Psoas muscle (tissue), 7 donors: ENCODE measurements at regions not wholly inside any gene's neighbourhood (a gene's known extent, or its start where the extent isn't known, plus 50 kb on each side); places are given as distances from the start of the nearest gene placed in this dataset.

Experiments used
- ATAC-seq, 4 donors: fragments of 200-7000 bp; cut with Tn5 transposase; one replicate each; pipeline ENCODE4 v1.9.1; 2020; ENCODE audit warnings: moderate library complexity in 3 of 4, mild to moderate bottlenecking in 2 of 4
- DNase-seq, 2 donors: peaks; one replicate each; pipeline ENCODE4 v3.0.0-alpha.2; 2020
- H3K27ac ChIP-seq: fragments of 200-600 bp; one replicate; pipeline ENCODE4 v1.8.0; 2022
- H3K27me3 ChIP-seq, 3 donors: fragments of 200-600 bp in 1 of 3; one replicate each; pipeline versions ENCODE4 v1.6.1 to v1.8.0; 2013 to 2022; ENCODE audit warnings: low read length in 2 of 3, mild to moderate bottlenecking in 2 of 3, moderate library complexity in 1 of 3; ENCODE audit not compliant: insufficient read depth in 3 of 3
- H3K36me3 ChIP-seq, 2 donors: fragments of 200-600 bp in 1 of 2; one replicate each; pipeline versions ENCODE4 v1.6.1 to v1.8.0; 2013 to 2022; ENCODE audit warnings: low read depth in 1 of 2, mild to moderate bottlenecking in 1 of 2, moderate library complexity in 1 of 2; ENCODE audit not compliant: insufficient read depth in 1 of 2
- H3K4me1 ChIP-seq: fragments of 200-600 bp; one replicate; pipeline ENCODE4 v1.8.0; 2022
- H3K4me3 ChIP-seq: fragments of 200-600 bp; one replicate; pipeline ENCODE4 v1.8.0; 2022; ENCODE audit warnings: mild to moderate bottlenecking
- H3K9me3 ChIP-seq: fragments of 200-600 bp; one replicate; pipeline ENCODE4 v1.8.0; 2022
- CTCF ChIP-seq: fragments of 200-600 bp; IDR thresholded peaks from one replicate; pipeline ENCODE4 v1.8.0; 2022; ENCODE audit warnings: antibody characterized with exemption
- WGBS, 3 donors: extraction: QIAGEN DNeasy Blood & Tissue Kit; methylation state at CpG; one replicate each; pipeline versions ENCODE4 v1.1.6 to v1.1.7; 2013; 5-methylcytosine and 5-hydroxymethylcytosine counted together
- intact Hi-C, 2 donors: fragments of 100-400 bp; cut with DNase I; formaldehyde crosslinking; loops; one replicate each; pipeline versions ENCODE4 v1.11.0 to v1.14.2; 2022
- donor health status: healthy with polysubstance abuse.
- donor health status: DM: no; HTN: no; CAD: no; lungs with moderate emphysema.
- donor health status: Bipolar disorder and iron deficiency.
- donor health status: healthy.
- donor health status: DM: yes; HTN: yes; CAD: no.
- donor health status: DM: no; HTN: no; CAD: no.
- donor health status: DM: yes; HTN: yes; CAD: no.

- intact Hi-C loops: no loop called here
- Histone ChIP-seq H3K4me1 (no peaks in the 10 kb centered on the region), H3K36me3 (no peaks in the 10 kb centered on the region), H3K4me3 (no peak overlapping the region), H3K9me3 (no peaks in the 10 kb centered on the region), H3K27me3 (no peaks in the 10 kb centered on the region), H3K27ac (no peak overlapping the region)
- no peak for DNase-seq
- no peak for TF ChIP-seq CTCF
- 68 to 72% (median 70%) methylated on average over 7 of the region's 7 CpGs for WGBS, 3 donors
- ATAC-seq: no peak
These were observed 138.0 kb upstream of the EFNA5 start for GRCh38 chr5:107808671-107809137.

- intact Hi-C loops: no loop called here
- no peak for DNase-seq
- no peaks in the 10 kb centered on the region for H3K27me3 ChIP-seq
- no peaks in the 10 kb centered on the region for H3K4me1 ChIP-seq
- no peaks in the 10 kb centered on the region for H3K36me3 ChIP-seq
- H3K4me3 ChIP-seq: no peak overlapping the region
- 51 to 66% (median 57%) methylated on average over 5 of the region's 5 CpGs for WGBS, 3 donors
- H3K9me3 ChIP-seq: no peaks in the 10 kb centered on the region
- TF ChIP-seq CTCF: no peak
- H3K27ac ChIP-seq: no peak overlapping the region
- ATAC-seq: no peak
These were observed 136.7 kb upstream of the EFNA5 start for GRCh38 chr5:107807431-107807830.

DNA sequence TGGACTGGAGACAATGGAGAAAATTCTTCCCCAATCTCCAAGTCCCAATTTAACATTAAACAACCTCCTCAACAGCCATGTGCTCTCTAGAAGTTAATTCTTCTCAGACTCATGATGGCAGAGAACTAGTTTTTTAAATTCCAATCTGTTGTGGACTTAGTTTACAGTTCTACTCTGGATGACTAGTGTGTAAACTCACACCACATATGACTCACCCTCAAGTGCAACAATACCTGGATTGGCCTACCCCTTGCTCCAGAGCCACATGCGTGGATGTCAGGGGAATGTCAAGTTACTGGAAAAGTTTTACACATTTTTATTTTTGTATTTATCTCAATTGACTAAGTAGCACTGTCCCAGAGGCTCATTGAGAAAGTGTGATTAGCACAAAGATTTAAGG is 136.0 kb upstream of the EFNA5 start:
- H3K9me3 ChIP-seq: no peaks in the 10 kb centered on the region
- H3K4me1 ChIP-seq: no peaks in the 10 kb centered on the region
- intact Hi-C loops: no loop called here
- no peak for TF ChIP-seq CTCF
- H3K27ac ChIP-seq: no peak overlapping the region
- DNase-seq: no peak
- H3K4me3 ChIP-seq: no peak overlapping the region
- peak in 2 of 4 donors; percentile 49 to 74 for ATAC-seq
- H3K27me3 ChIP-seq: no peaks in the 10 kb centered on the region
- 60 to 76% (median 64%) methylated on average over 1 of the region's 1 CpG for WGBS, 3 donors
- H3K36me3 ChIP-seq: no peaks in the 10 kb centered on the region

DNA sequence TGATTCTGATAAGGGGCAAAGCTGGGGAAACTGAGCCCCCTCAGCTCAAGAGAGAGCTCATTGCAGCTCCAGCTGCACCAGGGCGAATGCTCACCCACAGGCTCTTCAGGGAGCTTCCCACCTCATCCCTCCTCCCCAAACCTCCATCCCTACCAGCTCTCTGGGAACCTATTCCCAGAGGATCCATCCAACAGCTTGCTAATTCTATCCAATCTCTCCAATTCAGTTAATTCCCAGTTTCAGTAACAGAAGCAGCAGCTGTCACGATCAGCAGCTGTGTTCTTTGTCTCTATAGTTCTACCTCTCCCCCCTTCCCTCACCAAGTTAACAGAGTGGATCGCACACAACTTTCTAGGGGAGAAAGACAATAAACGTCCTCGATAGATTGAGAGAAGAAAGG is 135.5 kb upstream of the EFNA5 start:
- no peak overlapping the region for H3K4me3 ChIP-seq
- no peaks in the 10 kb centered on the region for H3K4me1 ChIP-seq
- no peaks in the 10 kb centered on the region for H3K9me3 ChIP-seq
- intact Hi-C loops: no loop called here
- no peak for ATAC-seq
- 36 to 50% (median 38%) methylated on average over 5 of the region's 5 CpGs for WGBS, 3 donors
- no peaks in the 10 kb centered on the region for H3K36me3 ChIP-seq
- DNase-seq: no peak
- no peaks in the 10 kb centered on the region for H3K27me3 ChIP-seq
- no peak for TF ChIP-seq CTCF
- no peak overlapping the region for H3K27ac ChIP-seq

- H3K36me3 ChIP-seq: no peaks in the 10 kb centered on the region
- ATAC-seq: no peak
- H3K4me1 ChIP-seq: no peaks in the 10 kb centered on the region
- DNase-seq: no peak
- H3K4me3 ChIP-seq: no peak overlapping the region
- H3K27me3 ChIP-seq: no peaks in the 10 kb centered on the region
- TF ChIP-seq CTCF: no peak
- no peaks in the 10 kb centered on the region for H3K9me3 ChIP-seq
- H3K27ac ChIP-seq: no peak overlapping the region
- intact Hi-C loops: no loop called here
- whole genome bisulfite sequencing, 3 donors: 52 to 53% (median 53%) methylated on average over 3 of the region's 3 CpGs
These were observed 135.1 kb upstream of the EFNA5 start for GRCh38 chr5:107805824-107806223.
